ENCODE measurements at regions not wholly inside any gene's neighbourhood (a gene's known extent, or its start where the extent isn't known, plus 50 kb on each side); places are given as distances from the start of the nearest gene placed in this dataset.

- ChIA-PET POLR2A (no interaction called here), CTCF (no interaction called here)
- Mint-ChIP-seq H3K36me3 (ENCODE audit: low read depth) (no peaks in the 10 kb centered on the region), H3K27ac (no peak overlapping the region), H3K9me3 (ENCODE audit: insufficient read depth) (no peaks in the 10 kb centered on the region), H3K4me3 (no peak overlapping the region), H3K4me1 (ENCODE audit: low read depth) (no peaks in the 10 kb centered on the region), H3K27me3 (ENCODE audit: low read depth) (peaks cover 16% of the 10 kb centered on the region)
- DNase-seq = no peak
- no peak for ATAC-seq
These were observed 144.3 kb downstream of the RPIA start for GRCh38 chr2:88835726-88836125.

- no peak for ATAC-seq
- ChIA-PET CTCF (no interaction called here), POLR2A (no interaction called here)
- Mint-ChIP-seq H3K4me3 (no peak overlapping the region), H3K27ac (no peak overlapping the region), H3K9me3 (ENCODE audit: insufficient read depth) (no peaks in the 10 kb centered on the region), H3K27me3 (ENCODE audit: low read depth) (peaks cover 16% of the 10 kb centered on the region), H3K36me3 (ENCODE audit: low read depth) (no peaks in the 10 kb centered on the region), H3K4me1 (ENCODE audit: low read depth) (no peaks in the 10 kb centered on the region)
- DNase-seq = no peak
These were observed 144.9 kb downstream of the RPIA start for GRCh38 chr2:88836351-88836750.

GRCh38 chr2:88837511-88838160 lies 146.2 kb downstream of the RPIA start:
- H3K4me3 Mint-ChIP-seq = no peak overlapping the region
- H3K27ac Mint-ChIP-seq = no peak overlapping the region
- H3K9me3 Mint-ChIP-seq (ENCODE audit: insufficient read depth) = no peaks in the 10 kb centered on the region
- H3K36me3 Mint-ChIP-seq (ENCODE audit: low read depth) = no peaks in the 10 kb centered on the region
- ATAC-seq (no peak), DNase-seq (no peak)
- POLR2A ChIA-PET = no interaction called here
- CTCF ChIA-PET = interaction anchor here (0.7 kb wide), 1 partner anchor 37 kb away, joined by 3 read pairs; no protein-coding TSS in a partner anchor
- H3K4me1 Mint-ChIP-seq (ENCODE audit: low read depth) = no peaks in the 10 kb centered on the region
- H3K27me3 Mint-ChIP-seq (ENCODE audit: low read depth) = peaks cover 18% of the 10 kb centered on the region

GRCh38 chr2:88838165-88838635 lies 146.7 kb downstream of the RPIA start:
- peaks cover 17% of the 10 kb centered on the region for H3K27me3 Mint-ChIP-seq (ENCODE audit: low read depth)
- ATAC-seq = no peak
- H3K4me1 Mint-ChIP-seq (ENCODE audit: low read depth) = no peaks in the 10 kb centered on the region
- no peak overlapping the region for H3K4me3 Mint-ChIP-seq
- no peak overlapping the region for H3K27ac Mint-ChIP-seq
- no peaks in the 10 kb centered on the region for H3K9me3 Mint-ChIP-seq (ENCODE audit: insufficient read depth)
- H3K36me3 Mint-ChIP-seq (ENCODE audit: low read depth) = no peaks in the 10 kb centered on the region
- no peak for DNase-seq
- POLR2A ChIA-PET = no interaction called here
- CTCF ChIA-PET = no interaction called here

GRCh38 chr2:88841224-88841929 lies 149.9 kb downstream of the RPIA start:
- ChIA-PET POLR2A (no interaction called here), CTCF (no interaction called here)
- DNase-seq (no peak), ATAC-seq (no peak)
- Mint-ChIP-seq H3K4me1 (ENCODE audit: low read depth) (no peaks in the 10 kb centered on the region), H3K4me3 (no peak overlapping the region), H3K27ac (no peak overlapping the region), H3K27me3 (ENCODE audit: low read depth) (peaks cover 22% of the 10 kb centered on the region), H3K9me3 (ENCODE audit: insufficient read depth) (no peaks in the 10 kb centered on the region), H3K36me3 (ENCODE audit: low read depth) (no peaks in the 10 kb centered on the region)

GRCh38 chr2:88842656-88843460 lies 151.4 kb downstream of the RPIA start:
- no peak overlapping the region for H3K27ac Mint-ChIP-seq
- ATAC-seq = no peak
- H3K27me3 Mint-ChIP-seq (ENCODE audit: low read depth) = peaks cover 23% of the 10 kb centered on the region
- no peak overlapping the region for H3K4me3 Mint-ChIP-seq
- H3K36me3 Mint-ChIP-seq (ENCODE audit: low read depth) = no peaks in the 10 kb centered on the region
- ChIA-PET CTCF (no interaction called here), POLR2A (no interaction called here)
- no peak for DNase-seq
- H3K4me1 Mint-ChIP-seq (ENCODE audit: low read depth) = no peaks in the 10 kb centered on the region
- no peaks in the 10 kb centered on the region for H3K9me3 Mint-ChIP-seq (ENCODE audit: insufficient read depth)

GRCh38 chr2:88843651-88844050 lies 152.2 kb downstream of the RPIA start:
- ChIA-PET CTCF (interaction anchor here (2.0 kb wide), 1 partner anchor 13 kb away, joined by 5 read pairs; no protein-coding TSS in a partner anchor), POLR2A (no interaction called here)
- H3K4me3 Mint-ChIP-seq = no peak overlapping the region
- no peaks in the 10 kb centered on the region for H3K4me1 Mint-ChIP-seq (ENCODE audit: low read depth)
- H3K9me3 Mint-ChIP-seq (ENCODE audit: insufficient read depth) = no peaks in the 10 kb centered on the region
- no peak for ATAC-seq
- no peaks in the 10 kb centered on the region for H3K36me3 Mint-ChIP-seq (ENCODE audit: low read depth)
- no peak for DNase-seq
- peaks cover 27% of the 10 kb centered on the region for H3K27me3 Mint-ChIP-seq (ENCODE audit: low read depth)
- no peak overlapping the region for H3K27ac Mint-ChIP-seq

GRCh38 chr2:88844960-88845359 lies 153.5 kb downstream of the RPIA start:
- Mint-ChIP-seq H3K9me3 (ENCODE audit: insufficient read depth) (no peaks in the 10 kb centered on the region), H3K27ac (no peak overlapping the region), H3K4me3 (no peak overlapping the region), H3K4me1 (ENCODE audit: low read depth) (no peaks in the 10 kb centered on the region), H3K36me3 (ENCODE audit: low read depth) (no peaks in the 10 kb centered on the region), H3K27me3 (ENCODE audit: low read depth) (peaks cover 25% of the 10 kb centered on the region)
- CTCF ChIA-PET = interaction anchor here (2.0 kb wide), 1 partner anchor 14 kb away, joined by 5 read pairs; no protein-coding TSS in a partner anchor
- ATAC-seq (no peak), DNase-seq (no peak)
- POLR2A ChIA-PET = no interaction called here

- no peaks in the 10 kb centered on the region for H3K4me1 Mint-ChIP-seq (ENCODE audit: low read depth)
- H3K9me3 Mint-ChIP-seq (ENCODE audit: insufficient read depth) = no peaks in the 10 kb centered on the region
- ATAC-seq = no peak
- no peak overlapping the region for H3K27ac Mint-ChIP-seq
- H3K36me3 Mint-ChIP-seq (ENCODE audit: low read depth) = no peaks in the 10 kb centered on the region
- no peak overlapping the region for H3K4me3 Mint-ChIP-seq
- no peak for DNase-seq
- ChIA-PET CTCF (interaction anchor here (1.6 to 2.0 kb wide), 2 partner anchors 13 to 15 kb away, joined by 5 read pairs; no protein-coding TSS in a partner anchor), POLR2A (no interaction called here)
- peaks cover 25% of the 10 kb centered on the region for H3K27me3 Mint-ChIP-seq (ENCODE audit: low read depth)
These were observed 154.5 kb downstream of the RPIA start for GRCh38 chr2:88845772-88846661.

GRCh38 chr2:88852753-88853402 lies 161.4 kb downstream of the RPIA start:
- no peaks in the 10 kb centered on the region for H3K9me3 Mint-ChIP-seq (ENCODE audit: insufficient read depth)
- H3K27me3 Mint-ChIP-seq (ENCODE audit: low read depth) = peaks cover 11% of the 10 kb centered on the region
- H3K4me3 Mint-ChIP-seq = no peak overlapping the region
- peaks cover 6% of the 10 kb centered on the region for H3K4me1 Mint-ChIP-seq (ENCODE audit: low read depth)
- no peak overlapping the region for H3K27ac Mint-ChIP-seq
- no peak for DNase-seq
- ChIA-PET POLR2A (no interaction called here), CTCF (interaction anchor here (1.4 to 1.9 kb wide), 2 partner anchors 21 to 28 kb away, joined by 5 to 6 read pairs; no protein-coding TSS in a partner anchor)
- no peak for ATAC-seq
- no peaks in the 10 kb centered on the region for H3K36me3 Mint-ChIP-seq (ENCODE audit: low read depth)

- CTCF ChIA-PET = interaction anchor here (1.4 kb wide), 1 partner anchor 27 kb away, joined by 5 read pairs; no protein-coding TSS in a partner anchor
- no peak for ATAC-seq
- no peak for DNase-seq
- H3K4me3 Mint-ChIP-seq = no peak overlapping the region
- no peak overlapping the region for H3K27ac Mint-ChIP-seq
- H3K9me3 Mint-ChIP-seq (ENCODE audit: insufficient read depth) = no peaks in the 10 kb centered on the region
- POLR2A ChIA-PET = no interaction called here
- no peaks in the 10 kb centered on the region for H3K36me3 Mint-ChIP-seq (ENCODE audit: low read depth)
- H3K4me1 Mint-ChIP-seq (ENCODE audit: low read depth) = peaks cover 6% of the 10 kb centered on the region
- H3K27me3 Mint-ChIP-seq (ENCODE audit: low read depth) = peaks cover 8% of the 10 kb centered on the region
These were observed 161.9 kb downstream of the RPIA start for GRCh38 chr2:88853403-88853790.
